GM19463 (cell line): ENCODE measurements at regions not wholly inside any gene's neighbourhood (a gene's known extent, or its start where the extent isn't known, plus 50 kb on each side); places are given as distances from the start of the nearest gene placed in this dataset.
"Not testable (repeated sequence)": the region's sequence is repeated elsewhere in the genome, so short reads cannot be mapped to it uniquely, and the experiment has no call there.

ENCODE experiments used
- ATAC-seq: cut with Tn5 transposase; IDR thresholded peaks from one replicate; pipeline ENCODE4 v1.9.1; 2021; ENCODE audit warnings: mild to moderate bottlenecking, moderate library complexity; ENCODE audit not compliant: unreplicated experiment

DNA sequence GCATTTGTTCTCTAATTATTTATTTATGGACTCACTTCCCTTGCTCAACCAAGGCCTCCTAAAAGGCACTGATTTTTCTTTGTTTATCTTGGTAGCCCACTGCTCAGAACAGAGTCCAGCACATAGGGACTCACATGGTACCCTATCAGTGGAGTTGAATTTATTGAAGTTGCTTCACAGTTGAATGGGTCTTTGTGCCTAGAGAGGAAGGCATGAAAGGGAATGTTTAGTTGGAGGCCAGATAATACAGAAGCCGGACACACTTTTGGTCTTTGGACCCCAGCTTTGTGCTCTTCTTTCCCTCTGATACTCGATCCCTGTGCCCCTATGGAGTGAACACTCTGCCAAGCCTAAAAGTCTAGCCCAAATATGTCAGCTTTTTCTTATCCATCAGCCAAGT lies 429.0 kb downstream of the PRDM2 start:
- ATAC-seq: no peak

DNA sequence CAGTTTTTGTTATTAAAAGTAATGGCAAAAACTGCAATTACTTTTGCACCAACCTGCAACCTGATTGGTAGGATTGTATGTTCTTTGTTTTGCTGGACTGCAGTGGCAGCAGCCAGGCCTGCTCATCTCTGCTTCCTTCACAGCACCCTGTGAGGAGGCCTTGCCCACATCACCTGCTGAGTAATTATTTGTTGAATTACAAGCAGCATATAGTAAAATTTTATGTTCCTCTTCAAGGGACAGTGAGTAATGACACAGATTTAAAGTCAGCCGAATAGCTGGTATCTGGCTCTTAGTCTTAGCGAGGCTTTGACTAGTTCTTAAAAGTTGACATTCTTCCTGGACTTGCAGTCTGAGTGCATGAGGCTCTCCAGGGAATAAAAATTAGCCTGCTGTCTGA lies 435.1 kb downstream of the PRDM2 start:
- no peak for ATAC-seq

- ATAC-seq: no peak
These were observed 436.3 kb downstream of the PRDM2 start for GRCh38 chr1:14136152-14136763.

DNA sequence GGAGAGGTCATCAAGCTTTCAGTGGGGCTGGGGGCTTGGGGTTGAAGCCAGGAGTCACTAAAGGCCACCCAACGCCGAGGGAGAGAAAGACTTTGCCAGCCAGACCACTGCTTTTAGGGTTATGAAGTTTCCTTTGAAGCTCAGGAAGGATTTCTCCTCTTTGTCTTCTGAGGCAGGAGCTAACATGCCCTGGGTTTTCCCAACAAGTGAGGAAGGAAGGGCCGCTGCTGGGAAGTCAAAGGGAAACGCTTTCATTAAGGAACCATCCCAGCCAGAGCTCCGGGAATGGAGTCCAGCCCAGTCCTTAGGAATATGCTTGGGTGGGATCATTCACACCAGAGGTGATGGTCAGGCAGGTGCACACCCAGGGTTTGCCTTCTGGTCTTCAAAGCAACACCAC lies 436.9 kb downstream of the PRDM2 start:
- no peak for ATAC-seq

GRCh38 chr1:14137411-14138134 lies 437.6 kb downstream of the PRDM2 start:
- no peak for ATAC-seq

- ATAC-seq: no peak
These were observed 438.1 kb downstream of the PRDM2 start for GRCh38 chr1:14138135-14138506.

DNA sequence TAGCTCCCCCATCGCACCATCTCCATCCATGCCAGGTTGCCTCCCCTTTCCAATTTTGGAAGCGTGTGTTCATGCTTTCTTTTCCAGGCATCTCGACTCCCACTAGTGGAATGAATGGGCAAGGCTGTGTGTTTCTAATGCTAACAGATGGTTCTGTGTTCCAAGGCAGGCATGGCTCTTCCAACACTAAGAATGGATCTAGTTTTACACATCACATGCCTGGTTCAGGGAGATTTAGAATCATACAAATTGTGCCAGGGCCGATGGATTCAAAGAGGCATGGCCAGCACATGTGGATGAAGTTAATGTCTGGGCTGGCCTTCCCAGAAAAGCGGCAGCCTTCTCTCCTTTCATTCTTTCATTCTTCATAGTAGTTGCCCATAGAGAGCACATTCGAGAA lies 438.7 kb downstream of the PRDM2 start:
- no peak for ATAC-seq

DNA sequence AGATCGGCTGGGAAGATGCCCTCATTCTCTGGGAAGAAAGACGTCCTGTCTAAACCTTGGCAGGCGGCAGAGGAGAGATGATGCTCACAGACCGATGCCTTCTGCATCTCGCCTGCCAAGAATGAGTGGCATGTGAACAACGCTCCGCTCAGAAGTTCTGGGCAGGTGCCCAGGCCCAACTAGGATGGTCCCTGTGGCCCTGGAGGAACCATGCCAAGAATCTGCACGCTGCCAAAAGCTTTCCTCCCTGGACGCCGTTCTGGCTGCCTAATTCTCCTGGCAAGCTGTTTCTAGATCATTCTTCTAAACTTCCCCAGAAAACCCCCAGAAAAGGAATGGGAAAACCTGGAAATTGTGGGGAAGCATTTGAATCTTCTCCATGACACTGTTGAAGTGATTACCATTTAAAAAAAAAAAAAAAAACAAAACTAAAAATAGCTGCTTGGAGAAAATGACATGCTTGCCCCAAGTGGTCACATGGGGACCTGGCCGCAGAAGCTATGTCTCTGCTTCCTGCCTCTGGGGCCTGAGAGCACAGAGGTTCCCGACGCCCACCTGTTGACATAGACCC lies 440.9 kb downstream of the PRDM2 start:
- no peak for ATAC-seq

DNA sequence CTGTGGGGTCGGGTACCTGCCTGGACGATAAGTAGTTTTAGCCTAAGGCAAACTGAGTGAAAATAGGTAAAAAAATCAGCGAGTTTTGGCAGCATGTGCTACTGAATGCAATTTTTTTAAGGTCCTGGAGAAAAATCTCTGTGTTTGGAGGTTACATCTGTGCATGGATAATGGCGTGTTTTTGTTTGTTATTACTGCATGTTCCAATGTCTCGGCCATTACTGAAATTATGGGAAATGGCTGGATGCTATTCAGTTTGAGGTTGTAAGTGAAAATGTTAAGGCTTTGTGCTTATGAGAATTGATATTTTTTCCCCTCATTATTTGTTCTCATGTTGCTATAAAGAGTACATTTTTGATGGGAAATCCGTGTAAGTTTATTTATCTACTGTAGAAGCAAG lies 441.7 kb downstream of the PRDM2 start:
- ATAC-seq: no peak

DNA sequence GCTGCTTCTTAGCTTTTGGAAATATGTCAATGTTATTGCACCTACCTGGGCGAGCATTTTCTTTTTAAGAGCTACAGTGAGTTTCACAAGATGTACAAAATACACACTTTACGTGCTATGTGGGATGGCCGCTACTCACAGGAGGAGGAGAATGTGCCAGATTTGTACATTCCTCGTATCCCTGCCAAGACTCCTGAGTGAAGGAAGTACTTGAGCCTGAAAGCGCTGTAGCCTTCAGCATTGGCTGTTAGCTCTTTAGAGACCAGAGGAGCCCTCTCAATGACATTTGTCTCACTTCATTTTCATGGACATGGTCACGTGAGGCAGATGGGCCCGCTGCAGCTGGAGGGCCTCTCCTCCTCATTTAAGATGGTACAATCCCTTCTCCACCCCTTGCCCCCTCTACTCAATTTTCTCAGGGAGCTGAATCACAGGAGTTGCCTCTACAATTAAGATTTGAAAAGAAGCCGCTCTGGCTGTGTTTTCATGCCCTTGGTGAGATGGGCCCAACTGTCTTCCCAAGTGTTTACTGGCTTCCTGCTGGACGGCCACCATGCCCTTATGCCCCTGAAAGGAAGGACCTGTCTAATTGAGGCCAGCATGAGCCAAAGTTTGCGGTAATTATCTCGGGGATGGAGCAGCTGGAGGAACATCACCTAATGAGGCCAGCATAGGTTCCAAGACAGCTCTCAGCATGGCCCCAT lies 442.6 kb downstream of the PRDM2 start:
- no peak for ATAC-seq

- ATAC-seq: no peak
These were observed 443.8 kb downstream of the PRDM2 start for GRCh38 chr1:14143777-14144176.

GRCh38 chr1:14148526-14148925 lies 448.5 kb downstream of the PRDM2 start:
- no peak for ATAC-seq

- no peak for ATAC-seq
These were observed 449.1 kb upstream of the KAZN start for GRCh38 chr1:14149431-14149830.

DNA sequence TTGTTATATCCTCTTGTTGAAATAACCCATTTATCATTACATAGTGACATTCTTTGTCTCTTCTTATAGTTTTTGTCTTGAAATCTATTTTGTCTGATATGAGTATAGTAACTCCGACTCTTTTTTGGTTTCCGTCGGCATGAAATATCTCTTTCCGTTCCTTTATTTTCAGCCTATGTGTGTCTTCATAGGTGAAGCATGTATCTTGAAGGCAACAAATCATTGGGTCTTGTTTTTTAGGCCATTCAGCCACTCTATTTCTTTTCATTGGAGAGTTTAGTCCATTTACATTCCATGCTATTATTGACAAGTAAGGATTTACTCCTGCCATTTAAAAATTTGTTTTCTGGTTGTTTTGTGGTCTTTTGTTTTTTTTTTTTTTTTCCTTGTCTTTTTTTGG lies 441.9 kb upstream of the KAZN start:
- no peak for ATAC-seq

GRCh38 chr1:14160781-14161180 lies 437.7 kb upstream of the KAZN start:
- ATAC-seq: no peak

DNA sequence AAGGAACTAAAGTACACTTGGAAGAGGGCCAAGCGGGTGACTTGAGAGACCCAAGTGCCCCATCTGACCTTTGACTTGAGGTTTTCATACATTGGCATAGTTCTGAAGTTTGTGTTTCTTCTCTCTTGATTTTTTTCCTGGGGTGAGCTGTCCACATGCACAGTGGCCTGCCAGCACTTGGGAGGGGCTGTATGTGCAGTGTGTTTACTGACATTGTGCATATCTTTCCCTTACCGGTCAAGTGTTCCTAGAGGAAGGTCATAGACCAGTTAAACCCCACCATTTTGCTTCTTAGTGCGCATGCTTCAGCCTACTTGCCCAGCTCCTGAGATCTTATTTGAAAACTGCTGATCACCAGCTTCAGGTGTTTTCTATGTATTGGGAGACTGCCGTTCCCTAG lies 435.2 kb upstream of the KAZN start:
- ATAC-seq: no peak

- ATAC-seq: no peak
These were observed 433.1 kb upstream of the KAZN start for GRCh38 chr1:14165371-14165801.

- ATAC-seq: no peak
These were observed 430.6 kb upstream of the KAZN start for GRCh38 chr1:14167884-14168283.

- no peak for ATAC-seq
These were observed 430.0 kb upstream of the KAZN start for GRCh38 chr1:14168326-14169063.

DNA sequence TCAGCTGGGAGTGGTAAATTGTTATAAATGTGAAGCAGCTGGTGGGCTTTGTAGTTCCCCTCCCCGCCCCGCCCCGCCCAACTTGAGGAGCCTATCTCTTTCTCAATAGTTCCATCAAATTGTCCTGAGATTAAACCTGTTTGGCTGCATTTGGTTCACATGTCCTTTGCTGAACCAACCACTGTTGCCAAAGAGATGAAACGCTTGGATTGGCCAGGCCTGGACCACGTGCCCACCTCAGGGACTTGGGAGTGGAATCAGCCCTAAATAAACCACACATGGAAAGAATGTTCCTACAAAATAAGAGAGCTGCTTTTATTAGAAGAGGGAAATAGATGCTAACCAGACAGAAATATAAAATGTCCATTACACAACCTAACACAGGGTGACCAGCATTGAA lies 424.9 kb upstream of the KAZN start:
- ATAC-seq: no peak

- ATAC-seq: not testable (repeated sequence)
These were observed 420.6 kb upstream of the KAZN start for GRCh38 chr1:14177866-14178265.
